ENCODE measurements at regions not wholly inside any gene's neighbourhood (a gene's known extent, or its start where the extent isn't known, plus 50 kb on each side); places are given as distances from the start of the nearest gene placed in this dataset.

- TF ChIP-seq POLR2A (IDR thresholded peaks at IDR 0.05) (no peak), CTCF (IDR thresholded peaks at IDR 0.05) (no peak)
Observed at GRCh38 chr7:131031099-131031868, 296.4 kb upstream of the MKLN1 start.
